Sigmoid colon (tissue), 3 donors: ENCODE measurements at regions not wholly inside any gene's neighbourhood (a gene's known extent, or its start where the extent isn't known, plus 50 kb on each side); places are given as distances from the start of the nearest gene placed in this dataset.

Source experiments
- CTCF ChIP-seq, 4 experiments: fragments of 450-650 bp in 3 of 4; fragments of 200-600 bp in 1 of 4; IDR thresholded peaks; one replicate each; pipeline ENCODE4 v1.5.1; 2016 to 2019; ENCODE audit warnings: antibody characterized with exemption in 4 of 4, mild to moderate bottlenecking in 3 of 4, moderate library complexity in 2 of 4
- POLR2A ChIP-seq, 2 donors: fragments of 450-650 bp; IDR thresholded peaks; one replicate each; pipeline ENCODE4 v1.6.1; 2016; ENCODE audit warnings: antibody characterized with exemption in 2 of 2, mild to moderate bottlenecking in 2 of 2, moderate library complexity in 2 of 2

GRCh38 chr15:77852241-77853007, 219.7 kb upstream of the LINGO1 start:
- TF ChIP-seq CTCF (IDR thresholded peaks at IDR 0.05) (no peak), POLR2A (IDR thresholded peaks at IDR 0.05) (no peak)
